HG03439 (cell line): ENCODE measurements at regions not wholly inside any gene's neighbourhood (a gene's known extent, or its start where the extent isn't known, plus 50 kb on each side); places are given as distances from the start of the nearest gene placed in this dataset.

Experiments used
- ATAC-seq: cut with Tn5 transposase; IDR thresholded peaks from one replicate; pipeline ENCODE4 v1.9.1; 2021; ENCODE audit warnings: mild to moderate bottlenecking, moderate library complexity; ENCODE audit not compliant: unreplicated experiment

DNA sequence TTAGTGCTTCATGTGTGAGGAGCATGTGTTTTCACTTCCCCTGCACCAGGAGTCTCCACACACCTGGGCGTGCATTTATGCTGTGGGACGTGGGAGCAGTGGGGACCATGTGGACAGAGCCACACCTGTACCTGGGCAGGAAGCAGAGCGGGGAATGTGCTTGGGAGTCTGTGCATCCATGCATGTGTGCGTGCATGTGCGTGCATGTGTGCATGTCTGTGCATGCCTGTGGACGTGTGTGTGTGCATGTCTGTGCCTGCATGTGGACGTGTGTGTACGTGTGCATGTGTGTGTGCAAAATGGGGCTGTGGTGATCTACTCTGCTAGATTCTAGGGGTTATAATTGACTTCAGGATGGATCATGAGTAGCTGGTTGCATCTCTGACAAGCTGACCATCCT is 224.0 kb upstream of the GMDS start:
- ATAC-seq, result no peak

DNA sequence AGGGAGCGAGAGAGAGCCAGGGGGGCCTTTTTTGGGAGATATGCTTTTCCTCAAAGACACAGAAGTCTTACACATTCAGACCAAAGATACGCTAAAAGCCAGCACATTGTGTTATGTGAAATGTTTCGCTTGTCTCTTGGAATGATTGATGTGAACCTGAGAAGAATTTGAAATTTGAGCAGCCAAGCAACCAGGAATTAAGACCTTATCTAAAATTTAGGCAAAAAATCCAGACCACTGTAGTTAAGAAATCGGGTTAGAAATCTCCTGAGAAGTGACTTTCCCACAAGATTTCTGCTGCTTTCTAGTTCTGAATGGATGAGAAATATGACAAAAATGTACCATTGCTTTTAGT is 223.2 kb upstream of the GMDS start:
- ATAC-seq, result no peak

DNA sequence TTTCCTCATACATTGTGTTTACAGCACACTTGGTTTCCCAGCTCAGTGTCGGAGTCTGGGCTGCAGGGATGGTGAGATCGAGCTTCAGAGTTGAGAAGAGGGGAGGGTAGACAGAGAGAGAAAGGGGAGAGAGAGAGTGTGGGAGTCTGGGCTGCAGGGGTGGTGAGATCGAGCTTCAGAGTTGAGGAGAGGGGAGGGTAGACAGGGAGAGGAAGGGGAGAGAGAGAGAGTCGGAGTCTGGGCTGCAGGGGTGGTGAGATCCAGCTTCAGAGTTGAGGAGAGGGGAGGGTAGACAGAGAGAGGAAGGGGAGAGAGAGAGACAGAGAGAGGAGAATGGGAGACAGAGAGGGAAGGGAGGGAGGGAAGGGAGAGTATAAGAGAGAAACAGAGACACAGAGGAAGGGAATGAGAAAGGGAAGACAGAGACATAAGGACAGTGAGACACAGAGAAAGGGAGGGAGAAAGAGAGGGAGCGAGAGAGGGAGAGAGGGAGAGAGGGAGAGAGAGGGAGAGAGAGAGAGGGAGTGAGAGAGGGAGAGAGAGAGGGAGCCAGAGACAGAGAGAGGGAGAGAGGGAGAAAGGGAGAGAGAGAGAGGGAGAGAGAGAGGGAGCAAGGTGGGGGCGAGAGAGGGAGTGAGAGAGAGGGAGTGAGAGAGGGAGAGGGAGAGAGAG is 222.7 kb upstream of the GMDS start:
- ATAC-seq, result no peak

DNA sequence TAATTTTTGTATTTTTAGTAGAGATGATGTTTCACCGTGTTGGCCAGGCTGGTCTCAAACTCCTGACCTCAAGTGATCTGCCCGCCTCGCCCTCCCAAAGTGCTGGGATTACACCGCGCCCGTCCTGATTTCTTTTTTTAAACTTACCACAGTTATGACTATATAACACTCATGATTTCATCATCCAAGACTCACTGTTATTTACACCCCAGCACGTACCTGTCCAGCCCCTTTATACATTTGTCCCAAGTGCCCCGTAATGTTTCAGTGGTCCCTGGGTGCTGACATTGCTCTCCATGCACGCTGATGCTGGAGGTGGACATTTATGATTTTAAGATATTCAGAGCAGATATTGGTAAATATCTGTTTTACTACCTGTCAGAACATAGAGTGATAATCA is 219.9 kb upstream of the GMDS start:
- no peak for ATAC-seq

DNA sequence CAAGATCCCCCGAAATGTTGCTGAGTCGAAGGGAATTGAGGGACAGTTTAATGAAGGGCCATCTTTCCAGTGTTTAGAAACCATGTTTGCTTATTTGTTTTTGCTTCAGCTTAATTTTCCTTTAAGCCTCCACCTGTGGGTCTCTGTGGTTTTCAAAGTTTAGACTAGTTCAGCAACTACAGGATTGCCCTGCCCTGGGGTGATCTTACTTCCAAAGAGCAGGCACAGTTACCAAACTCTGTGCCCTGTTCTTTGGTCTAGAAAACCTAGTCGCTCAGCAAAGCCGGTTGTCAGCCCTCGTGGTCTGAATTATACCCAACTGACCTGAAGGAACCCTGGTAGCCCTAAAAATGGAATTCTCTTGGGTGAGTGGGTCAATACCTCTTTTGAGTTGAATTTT is 219.2 kb upstream of the GMDS start:
- ATAC-seq, result no peak

DNA sequence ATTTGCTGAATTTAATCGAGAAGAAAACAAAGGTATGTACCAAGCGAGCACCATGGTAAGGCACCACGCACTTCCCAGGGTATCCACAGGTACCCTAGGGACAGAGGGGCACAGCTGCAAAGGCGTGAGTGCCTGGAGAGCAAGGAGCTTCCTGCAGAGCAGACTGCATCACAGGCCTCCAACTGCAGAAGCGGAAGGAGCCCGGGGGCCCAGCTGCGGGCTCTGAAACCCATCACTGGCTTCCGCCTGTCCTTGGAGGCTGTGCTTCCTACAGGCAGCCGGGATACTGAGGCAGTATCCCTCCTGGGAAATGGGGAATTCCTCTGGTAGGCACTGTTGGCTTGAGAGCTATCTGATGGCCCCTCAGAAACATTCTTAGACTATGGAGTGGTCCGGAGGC is 217.4 kb upstream of the GMDS start:
- ATAC-seq, result no peak

DNA sequence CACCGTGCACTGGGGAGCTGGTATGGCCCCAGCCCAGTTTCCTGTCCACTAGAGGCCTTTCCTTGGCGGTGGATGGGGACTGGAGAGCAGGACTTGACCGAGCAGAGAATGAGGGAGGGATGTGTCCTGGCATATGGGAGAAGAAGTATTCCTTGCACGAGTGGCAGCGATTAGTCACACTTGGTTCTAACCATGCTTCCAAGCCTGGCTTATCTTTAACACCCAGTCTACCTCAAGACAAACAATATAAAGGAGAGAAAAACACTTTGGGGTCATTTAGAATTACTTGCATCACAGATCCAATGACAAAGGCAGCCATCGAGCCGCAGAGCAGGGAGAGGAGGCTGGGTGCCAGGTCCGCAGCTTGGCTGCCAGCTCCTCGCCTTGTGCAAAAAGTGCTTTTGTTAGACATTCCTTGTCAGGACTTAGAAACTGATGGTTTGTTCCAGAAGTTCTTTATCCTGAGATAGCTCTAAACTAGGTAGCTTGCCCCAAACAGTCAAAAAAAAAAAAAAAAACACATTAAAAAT is 214.9 kb upstream of the GMDS start:
- no peak for ATAC-seq

DNA sequence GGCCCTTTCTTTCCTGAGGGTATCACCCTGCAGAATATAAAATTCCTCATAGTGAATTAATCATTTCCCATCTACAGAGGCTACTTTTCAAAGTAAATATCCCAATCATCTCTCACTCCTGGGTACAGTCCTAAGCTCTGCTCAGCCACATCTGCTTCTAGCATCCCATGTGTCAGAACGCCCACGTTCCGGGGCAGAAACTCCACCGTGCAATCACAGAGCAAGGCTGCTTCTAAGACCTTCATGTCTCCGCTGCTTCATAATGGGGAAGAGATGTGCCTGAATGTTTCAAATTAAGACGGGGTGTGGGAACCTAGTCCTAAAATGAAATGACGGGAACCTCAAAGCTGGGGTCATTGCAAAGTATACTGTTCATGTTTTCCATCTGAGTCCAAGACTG is 208.8 kb upstream of the GMDS start:
- no peak for ATAC-seq

DNA sequence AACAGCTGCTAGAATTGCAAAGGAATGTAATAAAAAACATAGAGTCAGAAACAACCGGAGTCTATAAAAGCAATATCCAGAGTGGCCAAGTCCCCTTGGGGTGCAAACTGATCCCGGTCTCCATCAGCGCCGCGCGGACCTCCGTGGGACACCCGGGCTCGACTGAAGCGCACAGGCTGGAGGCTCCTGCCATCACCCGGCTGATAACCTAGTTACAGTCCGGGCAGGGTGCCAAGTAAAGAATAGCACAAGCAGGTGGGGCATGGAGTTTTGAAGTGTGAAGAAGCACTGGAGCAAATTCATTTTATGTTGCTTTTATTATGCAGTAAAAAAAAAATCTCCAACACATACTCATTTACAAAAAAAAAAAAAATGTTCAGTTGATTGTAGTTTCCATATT is 205.1 kb upstream of the GMDS start:
- no peak for ATAC-seq

DNA sequence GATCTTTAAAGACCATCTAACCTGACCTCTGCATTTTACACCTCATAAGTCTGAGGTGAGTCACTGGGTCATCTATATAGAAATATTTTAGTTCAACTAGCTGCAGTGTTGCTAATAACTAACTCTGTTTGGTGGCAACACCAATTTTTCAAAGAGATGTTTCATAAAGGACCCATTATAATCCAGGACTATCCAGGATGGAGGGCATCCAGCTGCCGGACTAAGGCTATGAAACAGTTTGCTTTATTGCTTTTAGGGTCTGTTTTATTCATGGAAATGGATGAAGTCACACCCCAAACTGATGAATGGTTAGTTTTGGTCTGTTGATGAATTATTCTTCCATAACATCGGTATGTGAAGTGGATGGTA is 204.2 kb upstream of the GMDS start:
- no peak for ATAC-seq

DNA sequence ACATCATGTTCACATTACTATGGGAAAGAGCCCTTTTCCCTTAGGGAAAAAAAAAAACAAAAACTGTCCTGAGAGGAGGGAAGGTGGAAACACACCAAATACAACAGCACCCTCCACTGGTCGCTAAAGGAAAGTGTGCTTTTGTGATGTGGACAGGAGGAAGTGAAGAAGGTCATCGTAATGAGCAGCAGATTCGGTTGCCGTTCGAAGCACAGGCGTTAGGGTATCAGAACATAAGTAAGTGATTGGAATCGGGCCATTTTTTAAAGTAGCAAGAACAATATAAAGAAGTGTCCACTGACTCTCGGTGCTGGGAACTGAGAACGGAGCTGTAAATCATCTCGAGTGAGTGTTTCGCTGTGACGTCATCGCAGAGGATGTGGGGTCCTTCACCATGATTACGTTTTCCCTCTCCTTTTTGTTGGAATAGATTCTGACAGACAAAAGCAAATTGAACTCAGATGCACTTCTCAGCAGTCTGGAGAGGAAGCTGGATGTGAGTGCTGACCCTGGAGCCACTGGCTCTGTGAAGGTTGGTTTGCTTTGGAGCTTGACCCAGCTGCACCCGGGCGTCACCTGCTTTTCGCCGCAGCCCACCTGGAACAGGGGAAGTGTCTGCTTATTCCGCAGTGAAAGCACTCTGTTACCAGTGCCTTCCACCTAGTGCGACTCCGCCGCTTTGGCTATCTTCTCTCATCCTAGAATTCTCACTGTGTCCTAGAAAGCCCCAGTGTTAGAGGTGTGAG is 203.6 kb upstream of the GMDS start:
- no peak for ATAC-seq

DNA sequence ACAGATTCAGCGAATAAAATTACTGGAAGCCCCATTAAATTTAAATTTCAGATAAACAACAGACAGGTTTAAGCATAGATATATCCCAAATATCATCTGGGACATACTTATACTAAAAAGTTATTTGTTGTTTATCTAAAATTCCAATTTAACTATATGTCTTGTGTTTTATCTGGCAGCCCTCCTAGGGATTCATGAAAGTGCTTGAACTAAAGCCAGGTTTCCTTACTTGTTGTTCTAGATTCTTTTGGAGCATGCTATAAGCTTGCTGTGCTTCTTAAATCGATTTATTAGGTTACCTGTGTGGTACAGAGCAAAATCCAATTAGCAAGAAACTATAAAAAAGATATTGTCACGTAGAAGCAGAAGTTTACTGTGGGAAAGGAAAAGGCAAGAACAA is 202.5 kb upstream of the GMDS start:
- no peak for ATAC-seq

DNA sequence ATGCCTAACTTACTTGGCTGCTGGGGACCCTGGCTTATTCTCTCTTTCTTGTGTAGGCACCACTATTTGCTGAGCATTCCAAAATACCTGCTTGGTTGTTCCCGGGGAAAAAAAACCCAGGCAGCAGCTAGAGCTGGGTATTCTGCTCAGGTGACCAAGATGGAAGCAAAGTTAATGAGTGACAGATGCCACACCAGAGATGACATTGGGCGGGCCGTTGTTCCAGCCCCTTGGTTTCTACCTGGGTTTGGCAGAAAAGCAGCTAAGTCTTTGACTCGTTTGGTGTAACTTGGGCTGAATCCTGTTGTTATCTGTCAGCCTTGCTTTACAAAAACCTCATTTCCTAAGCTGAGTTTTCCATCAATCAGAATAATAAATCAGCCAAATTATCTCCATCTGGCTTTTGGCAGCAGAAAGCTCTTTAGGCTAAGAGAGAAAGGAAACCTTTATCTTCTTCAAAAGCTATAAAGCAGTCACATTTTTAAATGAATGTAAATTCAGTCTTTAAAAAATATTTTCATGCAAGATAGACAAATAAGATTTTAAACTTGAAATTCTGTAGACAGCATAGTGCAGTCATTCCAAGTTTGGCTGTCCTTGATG is 202.0 kb upstream of the GMDS start:
- no peak for ATAC-seq

DNA sequence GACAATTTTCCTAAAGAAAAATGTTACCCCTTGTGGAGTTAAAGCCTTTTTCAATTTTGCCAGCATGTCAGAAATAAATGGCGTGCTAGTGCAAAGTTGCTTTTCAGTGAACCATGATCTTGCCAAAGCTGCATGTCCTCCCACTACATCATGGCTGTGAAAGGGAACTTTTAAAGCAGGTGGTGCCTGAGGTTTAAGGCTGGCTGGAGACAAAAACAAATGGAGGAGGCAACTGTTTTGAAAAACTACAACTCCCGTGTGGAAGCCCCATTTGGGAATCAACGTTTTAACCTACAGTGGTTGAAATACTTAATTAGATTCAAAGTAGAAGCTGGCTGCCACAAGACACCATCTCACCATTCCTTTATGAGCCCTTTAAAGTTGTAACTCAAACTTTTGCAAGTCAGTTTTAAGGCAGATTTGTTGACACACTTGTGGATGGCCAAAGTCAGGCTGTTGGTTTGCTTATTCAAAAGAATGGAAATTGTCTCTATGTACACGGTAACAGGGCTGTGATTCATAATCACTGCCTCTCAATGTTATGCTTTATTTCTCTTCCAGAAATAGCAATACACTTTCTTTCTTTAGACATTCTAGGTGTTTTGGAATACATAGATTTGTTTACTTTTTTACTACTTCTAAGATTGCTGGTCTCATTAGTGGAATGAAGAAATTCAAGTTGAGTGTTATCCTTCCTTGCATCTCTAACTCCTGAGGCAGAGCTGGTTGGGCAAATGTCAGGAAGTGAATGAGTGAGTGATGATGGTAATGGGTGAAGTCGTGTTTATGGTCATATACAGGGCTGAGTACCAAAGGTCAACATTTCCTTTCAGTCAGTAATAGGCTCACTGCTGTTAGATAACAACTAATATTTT is 196.4 kb upstream of the GMDS start:
- ATAC-seq, result no peak

DNA sequence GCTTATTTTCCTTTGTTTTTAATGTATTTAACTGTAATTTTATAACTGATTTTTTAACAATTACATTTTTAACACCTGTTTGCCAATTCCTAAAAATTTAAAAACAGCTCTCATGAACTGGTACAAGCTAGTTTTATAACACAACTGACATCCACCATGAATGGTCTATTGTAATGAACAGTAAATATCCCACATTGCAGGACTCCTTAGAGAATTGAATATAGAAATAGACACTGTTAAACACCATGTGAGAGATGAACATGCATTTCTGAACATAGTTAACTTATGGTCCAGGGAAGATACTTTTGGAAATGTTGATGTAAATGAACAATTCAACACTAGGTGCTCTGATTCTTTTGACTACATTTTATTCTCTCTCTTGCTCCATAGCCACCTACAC is 195.1 kb upstream of the GMDS start:
- ATAC-seq, result no peak

DNA sequence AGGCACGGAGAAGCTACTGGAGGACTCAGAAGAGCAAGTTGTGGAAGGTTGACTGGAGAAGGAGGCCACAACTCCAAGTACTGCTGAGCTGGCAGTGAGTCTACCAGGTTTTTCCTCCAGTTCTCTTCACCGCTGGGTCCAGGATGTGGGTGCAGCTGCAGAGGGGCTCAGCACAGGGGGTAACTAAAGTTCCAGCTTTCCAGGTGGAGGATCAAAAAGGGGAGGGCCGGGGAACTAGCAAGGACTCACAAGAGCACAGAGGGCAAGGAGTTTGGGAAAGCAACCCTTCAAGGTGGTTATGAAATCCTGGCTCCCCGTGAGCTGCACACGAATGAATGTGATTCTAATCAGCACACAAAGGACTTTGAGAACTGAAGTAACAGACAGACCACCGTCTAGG is 194.2 kb upstream of the GMDS start:
- ATAC-seq, result no peak

DNA sequence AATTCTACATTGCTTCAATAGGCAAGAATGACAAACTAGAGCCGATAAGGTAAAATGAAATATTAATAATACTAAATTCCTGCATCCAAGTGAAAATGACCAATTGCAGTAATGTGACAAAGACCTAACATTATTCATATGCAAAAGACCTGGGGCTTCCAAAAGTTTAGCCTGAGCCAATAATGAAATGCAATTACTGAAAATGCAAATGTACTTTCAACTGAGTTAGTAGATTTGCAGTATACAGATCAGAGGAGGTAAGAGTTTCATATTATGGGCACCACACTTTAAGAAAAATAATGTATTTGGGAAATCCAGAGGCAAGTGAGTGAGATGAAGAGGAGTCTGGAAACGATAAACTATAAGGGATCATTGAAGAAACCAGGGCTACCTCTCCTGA is 193.7 kb upstream of the GMDS start:
- no peak for ATAC-seq

DNA sequence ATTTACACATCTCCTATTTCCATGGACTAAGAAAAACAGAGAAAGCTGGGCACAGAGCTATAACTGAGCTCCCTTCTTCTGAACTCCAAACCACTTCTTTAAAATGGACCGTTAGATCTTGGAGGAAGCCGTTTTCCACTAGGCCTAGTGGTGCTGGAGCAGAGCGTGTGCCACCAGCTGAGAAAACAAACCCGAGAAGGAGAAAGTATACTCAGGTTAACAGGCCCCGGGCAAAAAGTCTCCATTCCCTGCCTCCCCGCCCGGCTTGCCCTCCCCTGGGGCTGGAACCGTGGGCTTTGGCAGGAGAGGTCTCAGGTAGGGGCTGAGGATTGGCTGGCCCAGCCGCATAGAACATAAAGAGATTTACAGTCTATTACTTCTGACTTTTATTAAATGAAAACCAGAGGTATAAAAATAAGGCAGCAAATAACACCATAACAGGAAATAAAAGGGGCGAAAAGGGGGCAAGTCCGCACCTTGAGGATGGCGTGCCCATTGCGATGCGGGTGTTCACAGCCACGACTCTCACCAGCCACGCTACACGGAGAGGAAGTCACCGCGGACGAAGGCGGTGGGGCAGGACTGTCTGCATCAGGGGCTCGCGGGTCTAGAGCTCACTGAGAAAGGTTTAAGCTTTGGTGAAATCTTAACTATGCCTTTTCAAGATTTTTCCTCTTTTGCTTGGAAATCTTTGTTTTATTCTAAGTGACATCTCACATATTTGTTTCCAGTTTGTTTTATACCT is 191.2 kb upstream of the GMDS start:
- no peak for ATAC-seq

DNA sequence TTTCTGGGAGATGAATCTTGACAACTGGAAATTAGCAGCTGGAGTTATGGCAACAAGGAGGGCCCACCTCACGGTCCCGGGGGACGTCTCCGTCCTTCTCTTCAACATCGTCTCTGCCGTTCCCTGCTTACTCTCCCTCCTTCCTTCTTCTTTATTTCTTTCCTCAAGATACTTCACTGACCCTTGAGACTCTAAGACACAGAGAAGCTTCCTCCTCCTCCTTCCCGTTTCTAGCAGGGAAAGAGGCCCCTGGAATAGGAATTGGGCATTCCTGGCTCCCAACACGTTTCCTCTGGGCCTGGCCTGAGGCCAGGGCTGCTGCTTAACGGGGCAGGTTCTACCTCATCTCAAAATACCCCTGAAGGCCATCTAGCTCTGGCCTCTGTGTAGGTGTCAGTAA is 189.9 kb upstream of the GMDS start:
- no peak for ATAC-seq

DNA sequence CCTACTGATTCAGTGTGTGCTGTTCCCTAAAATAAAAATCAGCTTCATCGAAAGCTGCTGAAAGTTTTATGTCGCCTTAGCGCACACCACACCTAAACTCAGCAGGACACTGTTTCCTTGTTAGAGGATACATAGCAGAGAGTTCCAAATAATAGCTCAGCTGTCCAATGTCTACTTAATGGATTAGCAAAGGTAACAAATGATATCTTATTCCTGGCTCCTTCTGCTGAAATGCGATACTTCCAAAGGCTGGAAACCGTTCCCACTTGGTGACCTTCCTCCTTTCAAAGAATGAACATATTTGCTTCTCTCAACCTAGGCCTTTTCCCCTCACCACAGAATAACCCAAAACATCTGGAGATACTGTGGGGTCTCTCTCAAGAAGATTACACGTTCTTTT is 189.5 kb upstream of the GMDS start:
- ATAC-seq, result no peak

DNA sequence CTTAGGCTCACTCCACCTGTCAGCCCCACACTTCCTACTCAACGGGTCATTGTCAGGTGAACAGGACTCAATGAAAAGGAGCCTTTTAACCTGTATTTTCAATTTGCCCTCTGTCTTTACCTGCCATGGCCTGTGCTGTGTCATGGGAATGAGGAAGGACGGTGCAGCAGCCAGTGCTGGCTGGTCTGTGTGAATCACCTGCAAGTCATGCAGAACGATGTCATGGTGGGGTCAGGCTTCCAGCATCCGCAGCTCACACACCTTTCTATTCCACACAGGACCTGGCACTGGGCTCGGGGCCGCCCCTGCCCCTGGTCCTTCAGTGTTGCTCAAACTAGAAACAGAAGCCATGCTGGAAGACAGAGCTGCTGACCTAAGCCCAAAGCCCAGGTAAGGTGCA is 188.7 kb upstream of the GMDS start:
- ATAC-seq, result no peak
